H1 (cell line): ENCODE measurements at regions not wholly inside any gene's neighbourhood (a gene's known extent, or its start where the extent isn't known, plus 50 kb on each side); places are given as distances from the start of the nearest gene placed in this dataset.

ENCODE experiments used
- BCL11A ChIP-seq, 2 experiments: IDR thresholded peaks; one replicate each; pipeline ENCODE4 v1.6.1; 2011; ENCODE audit warnings: low read depth in 2 of 2, low read length in 2 of 2, mild to moderate bottlenecking in 2 of 2
- CHD2 ChIP-seq: IDR thresholded peaks from 2 replicates; pipeline ENCODE4 v1.6.1; 2012; ENCODE audit warnings: low read length, improper control_type of control experiment
- CTCF ChIP-seq, 3 experiments: IDR thresholded peaks; 1 replicate in 2 of 3; 2 replicates in 1 of 3; pipeline versions ENCODE4 v1.5.1 to v1.6.1; 2011; ENCODE audit warnings: low read length in 3 of 3, mild to moderate bottlenecking in 3 of 3, inconsistent platforms in 2 of 3, low read depth in 1 of 3, moderate library complexity in 1 of 3; ENCODE audit not compliant: insufficient read depth in 1 of 3; ENCODE audit errors: control extremely low read depth in 1 of 3
- EGR1 ChIP-seq: IDR thresholded peaks from 2 replicates; pipeline ENCODE4 v1.6.1; 2011; ENCODE audit warnings: low read depth, low read length, borderline replicate concordance
- EP300 ChIP-seq, 2 experiments: IDR thresholded peaks; 1 replicate in 1 of 2; 2 replicates in 1 of 2; pipeline ENCODE4 v1.6.1; 2011 to 2012; ENCODE audit warnings: low read depth in 2 of 2, low read length in 2 of 2, mild to moderate bottlenecking in 2 of 2, borderline replicate concordance in 1 of 2, inconsistent platforms in 1 of 2, moderate library complexity in 1 of 2
- EZH2 ChIP-seq: fragments of 200-600 bp; sonication (generic); IDR thresholded peaks from 2 replicates; pipeline ENCODE4 v1.7.1; 2012; ENCODE audit warnings: low read depth, mild to moderate bottlenecking, moderate library complexity, low read length, inconsistent platforms; ENCODE audit not compliant: severe bottlenecking
- HDAC6 ChIP-seq: IDR thresholded peaks from one replicate; pipeline ENCODE4 v1.7.1; 2012; ENCODE audit warnings: low read depth, mild to moderate bottlenecking, inconsistent platforms, low read length, moderate library complexity
- POLR2A ChIP-seq, 2 experiments: IDR thresholded peaks; 1 replicate in 1 of 2; 2 replicates in 1 of 2; pipeline ENCODE4 v1.6.1; 2011; ENCODE audit warnings: low read depth in 2 of 2, low read length in 2 of 2, mild to moderate bottlenecking in 2 of 2; ENCODE audit errors: control extremely low read depth in 1 of 2
- POLR2AphosphoS5 ChIP-seq: IDR thresholded peaks from 2 replicates; pipeline ENCODE4 v1.6.1; 2011; ENCODE audit warnings: low read depth, low read length
- RFX5 ChIP-seq: IDR thresholded peaks from 2 replicates; pipeline ENCODE4 v1.6.1; 2011; ENCODE audit warnings: low read depth, low read length, improper control_type of control experiment, borderline replicate concordance
- SAP30 ChIP-seq: fragments of 300-600 bp; sonication (generic); IDR thresholded peaks from 2 replicates; pipeline ENCODE4 v1.7.1; 2012; ENCODE audit warnings: low read length, moderate library complexity, mild to moderate bottlenecking, inconsistent platforms; ENCODE audit not compliant: insufficient read depth, insufficient replicate concordance
- TAF1 ChIP-seq: IDR thresholded peaks from 2 replicates; pipeline ENCODE4 v1.6.1; 2011; ENCODE audit warnings: mild to moderate bottlenecking, low read depth, low read length
- TCF12 ChIP-seq: IDR thresholded peaks from 2 replicates; pipeline ENCODE4 v1.6.1; 2011; ENCODE audit warnings: low read depth, mild to moderate bottlenecking, low read length
- ZNF274 ChIP-seq: IDR thresholded peaks from 2 replicates; pipeline ENCODE4 v1.7.0; 2012; ENCODE audit warnings: low read length, borderline replicate concordance; ENCODE audit errors: extremely low read depth

- TF ChIP-seq CTCF (IDR thresholded peaks at IDR 0.05; ENCODE audit: control extremely low read depth in 1 of 3, insufficient read depth in 1 of 3, low read depth in 1 of 3, low read length in 3 of 3) (no peak), POLR2A (IDR thresholded peaks at IDR 0.05; ENCODE audit: control extremely low read depth in 1 of 2, low read depth in 2 of 2, low read length in 2 of 2) (no peak), POLR2AphosphoS5 (no peak), EZH2 (no peak), TAF1 (no peak), ZNF274 (no peak), EGR1 (no peak), TCF12 (no peak), BCL11A (IDR thresholded peaks at IDR 0.05; ENCODE audit: low read depth in 2 of 2, low read length in 2 of 2) (no peak), EP300 (IDR thresholded peaks at IDR 0.05; ENCODE audit: borderline replicate concordance in 1 of 2, low read depth in 2 of 2, low read length in 2 of 2) (no peak), RFX5 (no peak), CHD2 (no peak), SAP30 (no peak), HDAC6 (no peak)
Measured at GRCh38 chr12:105706973-105707334, 376.5 kb downstream of the C12orf75 start.
